ENCODE measurements at regions not wholly inside any gene's neighbourhood (a gene's known extent, or its start where the extent isn't known, plus 50 kb on each side); places are given as distances from the start of the nearest gene placed in this dataset.

GRCh38 chr4:17103231-17103630, 204.8 kb upstream of the LDB2 start:
- TF ChIP-seq, protein P1, sequence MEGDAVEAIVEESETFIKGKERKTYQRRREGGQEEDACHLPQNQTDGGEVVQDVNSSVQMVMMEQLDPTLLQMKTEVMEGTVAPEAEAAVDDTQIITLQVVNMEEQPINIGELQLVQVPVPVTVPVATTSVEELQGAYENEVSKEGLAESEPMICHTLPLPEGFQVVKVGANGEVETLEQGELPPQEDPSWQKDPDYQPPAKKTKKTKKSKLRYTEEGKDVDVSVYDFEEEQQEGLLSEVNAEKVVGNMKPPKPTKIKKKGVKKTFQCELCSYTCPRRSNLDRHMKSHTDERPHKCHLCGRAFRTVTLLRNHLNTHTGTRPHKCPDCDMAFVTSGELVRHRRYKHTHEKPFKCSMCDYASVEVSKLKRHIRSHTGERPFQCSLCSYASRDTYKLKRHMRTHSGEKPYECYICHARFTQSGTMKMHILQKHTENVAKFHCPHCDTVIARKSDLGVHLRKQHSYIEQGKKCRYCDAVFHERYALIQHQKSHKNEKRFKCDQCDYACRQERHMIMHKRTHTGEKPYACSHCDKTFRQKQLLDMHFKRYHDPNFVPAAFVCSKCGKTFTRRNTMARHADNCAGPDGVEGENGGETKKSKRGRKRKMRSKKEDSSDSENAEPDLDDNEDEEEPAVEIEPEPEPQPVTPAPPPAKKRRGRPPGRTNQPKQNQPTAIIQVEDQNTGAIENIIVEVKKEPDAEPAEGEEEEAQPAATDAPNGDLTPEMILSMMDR (IDR thresholded peaks at IDR 0.05), result no peak
- TF ChIP-seq EZH2phosphoT487 (IDR thresholded peaks at IDR 0.05) (no peak), EZH2 (IDR thresholded peaks at IDR 0.05) (no peak)

Data from neural progenitor cell (in vitro differentiated cells).